NB4 (cell line): ENCODE measurements at regions not wholly inside any gene's neighbourhood (a gene's known extent, or its start where the extent isn't known, plus 50 kb on each side); places are given as distances from the start of the nearest gene placed in this dataset.

Source experiments
- CTCF ChIP-seq: IDR thresholded peaks from one replicate; pipeline ENCODE4 v1.5.1; 2012; ENCODE audit warnings: low read depth, low read length
- MAX ChIP-seq: IDR thresholded peaks from 2 replicates; pipeline ENCODE4 v1.6.1; 2011; ENCODE audit warnings: low read depth, low read length
- MYC ChIP-seq: IDR thresholded peaks from 2 replicates; pipeline ENCODE4 v1.6.1; 2011; ENCODE audit warnings: low read depth, low read length
- POLR2A ChIP-seq: IDR thresholded peaks from 2 replicates; pipeline ENCODE4 v1.6.1; 2011; ENCODE audit warnings: mild to moderate bottlenecking; ENCODE audit not compliant: insufficient read length; ENCODE audit errors: extremely low read depth

- TF ChIP-seq POLR2A, result no peak
- TF ChIP-seq CTCF, result no peak
- no peak for TF ChIP-seq MAX
- TF ChIP-seq MYC, result no peak
These were observed 161.2 kb downstream of the KTN1 start for GRCh38 chr14:55741240-55741639.
